ENCODE measurements at regions not wholly inside any gene's neighbourhood (a gene's known extent, or its start where the extent isn't known, plus 50 kb on each side); places are given as distances from the start of the nearest gene placed in this dataset.

GRCh38 chr17:33966410-33967059, 288.6 kb upstream of the CCL2 start:
- TF ChIP-seq EZH2 (IDR thresholded peaks at IDR 0.05; ENCODE audit: borderline replicate concordance, insufficient read depth, low read depth, low read length, poor library complexity, severe bottlenecking) (no peak), CTCF (IDR thresholded peaks at IDR 0.05) (no peak)
